CD14-positive monocyte (primary cell): ENCODE measurements at regions not wholly inside any gene's neighbourhood (a gene's known extent, or its start where the extent isn't known, plus 50 kb on each side); places are given as distances from the start of the nearest gene placed in this dataset.

Experiments used
- DNase-seq, 3 donors: peaks; one replicate each; pipeline ENCODE4 v3.0.0-alpha.2; 2011 to 2022
- H2AFZ ChIP-seq: 2 replicates; pipeline ENCODE4 v1.6.0; 2012; ENCODE audit warnings: mild to moderate bottlenecking, low read depth, low read length, inconsistent platforms; ENCODE audit not compliant: insufficient read depth, poor library complexity, severe bottlenecking
- H3K27ac ChIP-seq, 2 donors: 1 replicate in 1 of 2; 2 replicates in 1 of 2; pipeline ENCODE4 v1.5.1; 2012 to 2013; ENCODE audit warnings: low read length in 2 of 2, control low read depth in 1 of 2, inconsistent platforms in 1 of 2, low read depth in 1 of 2, mild to moderate bottlenecking in 1 of 2
- H3K27me3 ChIP-seq, 2 donors: one replicate each; pipeline versions ENCODE4 v1.6.0 to v1.6.1; 2011 to 2013; ENCODE audit warnings: low read length in 2 of 2; ENCODE audit not compliant: control insufficient read depth in 2 of 2, insufficient read depth in 2 of 2
- H3K36me3 ChIP-seq, 2 donors: replicated peaks in 1 of 2; 1 replicate in 1 of 2; 2 replicates in 1 of 2; pipeline versions ENCODE4 v1.5.1 to v1.6.1; 2012 to 2013; ENCODE audit warnings: low read length in 2 of 2, control low read depth in 1 of 2, inconsistent platforms in 1 of 2, mild to moderate bottlenecking in 1 of 2; ENCODE audit not compliant: insufficient read depth in 2 of 2, control insufficient read depth in 1 of 2
- H3K4me1 ChIP-seq, 2 donors: 1 replicate in 1 of 2; 2 replicates in 1 of 2; pipeline versions ENCODE4 v1.5.1 to v1.6.1; 2012 to 2013; ENCODE audit warnings: low read length in 2 of 2, control low read depth in 1 of 2, inconsistent platforms in 1 of 2, mild to moderate bottlenecking in 1 of 2, moderate library complexity in 1 of 2; ENCODE audit not compliant: insufficient read depth in 2 of 2, control insufficient read depth in 1 of 2
- H3K4me2 ChIP-seq: replicated peaks from 2 replicates; pipeline ENCODE3; 2012; ENCODE audit warnings: low read length, moderate library complexity, mild to moderate bottlenecking; ENCODE audit not compliant: poor library complexity, severe bottlenecking; ENCODE audit errors: extremely low read depth
- H3K4me3 ChIP-seq, 3 experiments: fragments of 200-600 bp in 1 of 3; sonication (generic) in 1 of 3; replicated peaks in 1 of 3; 1 replicate in 2 of 3; 2 replicates in 1 of 3; pipeline ENCODE4 v1.5.1; 2011 to 2013; ENCODE audit warnings: low read length in 3 of 3, mild to moderate bottlenecking in 3 of 3, control low read depth in 2 of 3, low read depth in 2 of 3, inconsistent platforms in 1 of 3, moderate library complexity in 1 of 3
- H3K79me2 ChIP-seq: 2 replicates; pipeline ENCODE4 v1.6.0; 2012; ENCODE audit warnings: mild to moderate bottlenecking, control low read depth, inconsistent platforms, low read length, moderate library complexity; ENCODE audit not compliant: insufficient read depth
- H3K9ac ChIP-seq: 2 replicates; pipeline ENCODE4 v1.6.0; 2017; ENCODE audit warnings: low read length, mild to moderate bottlenecking; ENCODE audit not compliant: insufficient read depth, poor library complexity, severe bottlenecking
- H3K9me3 ChIP-seq, 2 donors: replicated peaks in 1 of 2; 1 replicate in 1 of 2; 2 replicates in 1 of 2; pipeline versions ENCODE4 v1.5.1 to v1.6.1; 2012 to 2013; ENCODE audit warnings: low read length in 2 of 2, control low read depth in 1 of 2; ENCODE audit not compliant: control insufficient read depth in 1 of 2, insufficient read depth in 1 of 2
- H4K20me1 ChIP-seq: 2 replicates; pipeline ENCODE4 v1.6.0; 2012; ENCODE audit warnings: mild to moderate bottlenecking, low read length, control low read depth, moderate library complexity; ENCODE audit not compliant: insufficient read depth
- H3K27ac Mint-ChIP-seq, 7 donors: one replicate each; pipeline ENCODE4 v1.8.0; 2020; ENCODE audit warnings: mild to moderate bottlenecking in 7 of 7, mixed read lengths in 7 of 7, moderate library complexity in 6 of 7, inconsistent platforms in 2 of 7
- H3K27me3 Mint-ChIP-seq, 3 donors: one replicate each; pipeline ENCODE4 v1.8.0; 2021 to 2022; ENCODE audit warnings: low read depth in 3 of 3, mild to moderate bottlenecking in 3 of 3, mixed read lengths in 3 of 3, moderate library complexity in 3 of 3, inconsistent platforms in 1 of 3
- H3K36me3 Mint-ChIP-seq, 2 donors: one replicate each; pipeline ENCODE4 v1.8.0; 2020; ENCODE audit warnings: mixed read lengths in 2 of 2, inconsistent platforms in 1 of 2, mild to moderate bottlenecking in 1 of 2
- H3K4me1 Mint-ChIP-seq: one replicate; pipeline ENCODE4 v1.8.0; 2020; ENCODE audit warnings: mild to moderate bottlenecking, mixed read lengths
- H3K4me3 Mint-ChIP-seq, 2 donors: one replicate each; pipeline ENCODE4 v1.8.0; 2020; ENCODE audit warnings: mild to moderate bottlenecking in 2 of 2, mixed read lengths in 2 of 2, moderate library complexity in 1 of 2
- H3K9me3 Mint-ChIP-seq, 7 donors: one replicate each; pipeline ENCODE4 v1.8.0; 2020 to 2022; ENCODE audit warnings: mixed read lengths in 7 of 7, mild to moderate bottlenecking in 6 of 7, moderate library complexity in 6 of 7, inconsistent platforms in 2 of 7
- intact Hi-C, 2 donors: fragments of 100-400 bp; cut with micrococcal nuclease; formaldehyde crosslinking; loops; one replicate each; pipeline versions ENCODE4 v1.15.0 to v1.15.1; 2023
- TF ChIP-seq, protein P1 (sequence below): fragments of 200-600 bp; IDR thresholded peaks from one replicate; pipeline ENCODE4 v1.8.0; 2022; ENCODE audit warnings: antibody characterized with exemption, mild to moderate bottlenecking

DNA sequence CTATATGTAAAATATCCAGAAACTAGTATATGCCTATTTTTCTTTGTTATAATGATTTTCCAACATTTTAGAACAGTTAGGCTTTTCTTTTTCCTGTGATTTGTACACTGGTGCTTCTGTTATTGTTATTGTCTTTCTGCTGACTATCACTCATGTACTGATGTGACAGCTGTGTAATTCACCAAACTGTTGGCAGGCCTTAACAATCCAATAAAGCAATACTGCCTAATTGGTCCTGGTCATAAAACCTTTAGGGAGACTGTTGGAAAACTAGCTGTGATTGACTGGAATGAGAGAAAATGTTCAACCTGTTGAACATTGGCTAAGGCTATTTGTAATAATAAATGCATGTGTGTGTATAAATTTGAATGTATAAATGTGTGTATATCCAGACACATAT is 956.6 kb downstream of the REEP3 start:
- intact Hi-C loops, result no loop called here
- H3K27me3 Mint-ChIP-seq, result no peaks in the 10 kb centered on the region
- H3K4me3 ChIP-seq, result no peak overlapping the region
- H3K4me1 Mint-ChIP-seq, result no peaks in the 10 kb centered on the region
- no peaks in the 10 kb centered on the region for H3K36me3 ChIP-seq
- H3K36me3 Mint-ChIP-seq, result no peaks in the 10 kb centered on the region
- no peak overlapping the region for H3K27ac Mint-ChIP-seq
- H3K9me3 ChIP-seq, result no peaks in the 10 kb centered on the region
- no peaks in the 10 kb centered on the region for H3K27me3 ChIP-seq
- H2AFZ ChIP-seq, result no peak overlapping the region
- H3K4me1 ChIP-seq, result no peaks in the 10 kb centered on the region
- H3K4me2 ChIP-seq, result no peak overlapping the region
- no peaks in the 10 kb centered on the region for H3K79me2 ChIP-seq
- H4K20me1 ChIP-seq, result no peaks in the 10 kb centered on the region
- no peak for DNase-seq
- no peak overlapping the region for H3K27ac ChIP-seq
- peaks cover 0 to 10% (median 3%) of the 10 kb centered on the region in 7 donors for H3K9me3 Mint-ChIP-seq
- TF ChIP-seq, protein P1, sequence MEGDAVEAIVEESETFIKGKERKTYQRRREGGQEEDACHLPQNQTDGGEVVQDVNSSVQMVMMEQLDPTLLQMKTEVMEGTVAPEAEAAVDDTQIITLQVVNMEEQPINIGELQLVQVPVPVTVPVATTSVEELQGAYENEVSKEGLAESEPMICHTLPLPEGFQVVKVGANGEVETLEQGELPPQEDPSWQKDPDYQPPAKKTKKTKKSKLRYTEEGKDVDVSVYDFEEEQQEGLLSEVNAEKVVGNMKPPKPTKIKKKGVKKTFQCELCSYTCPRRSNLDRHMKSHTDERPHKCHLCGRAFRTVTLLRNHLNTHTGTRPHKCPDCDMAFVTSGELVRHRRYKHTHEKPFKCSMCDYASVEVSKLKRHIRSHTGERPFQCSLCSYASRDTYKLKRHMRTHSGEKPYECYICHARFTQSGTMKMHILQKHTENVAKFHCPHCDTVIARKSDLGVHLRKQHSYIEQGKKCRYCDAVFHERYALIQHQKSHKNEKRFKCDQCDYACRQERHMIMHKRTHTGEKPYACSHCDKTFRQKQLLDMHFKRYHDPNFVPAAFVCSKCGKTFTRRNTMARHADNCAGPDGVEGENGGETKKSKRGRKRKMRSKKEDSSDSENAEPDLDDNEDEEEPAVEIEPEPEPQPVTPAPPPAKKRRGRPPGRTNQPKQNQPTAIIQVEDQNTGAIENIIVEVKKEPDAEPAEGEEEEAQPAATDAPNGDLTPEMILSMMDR, result no peak
- H3K9ac ChIP-seq, result no peak overlapping the region
- H3K4me3 Mint-ChIP-seq, result no peak overlapping the region

DNA sequence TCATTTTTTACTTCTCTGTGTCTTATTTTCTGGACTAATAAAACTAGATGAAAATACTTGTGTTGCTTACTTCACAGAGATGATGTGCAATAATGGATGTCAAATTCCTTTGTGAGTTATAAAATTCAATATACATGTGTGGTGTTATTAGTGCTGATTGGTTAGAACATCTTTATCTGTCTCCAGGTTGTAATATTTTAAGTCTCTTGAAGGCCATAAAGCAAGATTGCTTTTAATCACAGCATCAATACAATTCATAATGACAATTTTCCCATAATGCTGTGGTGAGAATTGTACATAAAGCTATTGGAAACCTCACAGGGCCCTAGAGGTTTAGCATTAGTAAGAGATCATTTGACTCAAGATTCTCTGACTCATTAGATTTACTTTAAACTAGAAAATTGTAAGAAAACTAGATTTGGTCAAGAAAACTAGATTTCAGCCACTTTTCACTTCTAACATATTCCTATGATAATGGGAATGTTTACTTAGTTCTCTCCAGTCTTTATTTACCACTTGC is 963.7 kb downstream of the REEP3 start:
- Mint-ChIP-seq H3K36me3 (no peaks in the 10 kb centered on the region), H3K9me3 (peaks cover 3 to 10% (median 5%) of the 10 kb centered on the region in 7 donors), H3K4me1 (no peaks in the 10 kb centered on the region), H3K4me3 (no peak overlapping the region), H3K27me3 (peaks cover 0 to 2% (median 0%) of the 10 kb centered on the region in 3 donors), H3K27ac (no peak overlapping the region)
- H3K4me2 ChIP-seq, result no peak overlapping the region
- TF ChIP-seq, protein P1, result no peak
- H3K79me2 ChIP-seq, result no peaks in the 10 kb centered on the region
- H3K4me1 ChIP-seq, result no peaks in the 10 kb centered on the region
- H3K36me3 ChIP-seq, result no peaks in the 10 kb centered on the region
- no peak overlapping the region for H3K9ac ChIP-seq
- H2AFZ ChIP-seq, result no peak overlapping the region
- DNase-seq, result no peak
- no peaks in the 10 kb centered on the region for H3K27me3 ChIP-seq
- no peak overlapping the region for H3K4me3 ChIP-seq
- no peak overlapping the region for H3K27ac ChIP-seq
- intact Hi-C loops, result no loop called here
- H4K20me1 ChIP-seq, result no peaks in the 10 kb centered on the region
- H3K9me3 ChIP-seq, result peaks cover 0 to 4% of the 10 kb centered on the region in 2 donors
